PC-3 (cell line): ENCODE measurements at regions not wholly inside any gene's neighbourhood (a gene's known extent, or its start where the extent isn't known, plus 50 kb on each side); places are given as distances from the start of the nearest gene placed in this dataset.

ENCODE experiments used
- ATAC-seq: fragments of 200-7000 bp; cut with Tn5 transposase; 2 replicates; pipeline ENCODE4 v1.9.1; 2020; ENCODE audit warnings: mild to moderate bottlenecking, moderate library complexity
- BruUV-seq: library from RNA; stranded (reverse); fragments of 400-500 nt; replicated peaks from 2 replicates; lab custom pipeline; 2021; lab: Mats Ljungman, UMichigan
- CTCF ChIA-PET: fragments of 300-600 bp; sonication (Branson Sonifier 250); formaldehyde crosslinking; loops from one replicate; lab custom pipeline; 2022; ENCODE audit warnings: antibody characterized with exemption; lab: Charles Lee
- POLR2A ChIA-PET: fragments of 300-600 bp; sonication (Branson Sonifier 250); formaldehyde crosslinking; loops from one replicate; lab custom pipeline; 2022; ENCODE audit warnings: antibody characterized with exemption; ENCODE audit not compliant: unreplicated experiment; lab: Charles Lee
- DNase-seq: peaks from one replicate; pipeline ENCODE4 v3.0.0-alpha.2; 2015
- H2AFZ ChIP-seq: fragments of 300-600 bp; sonication (generic); 2 replicates; pipeline ENCODE4 v1.6.0; 2016; ENCODE audit warnings: antibody characterized with exemption, low read length
- H3F3A ChIP-seq: fragments of 300-600 bp; sonication (generic); one replicate; pipeline ENCODE4 v1.6.0; 2017; ENCODE audit warnings: antibody characterized with exemption, low read length, control low read depth, mild to moderate bottlenecking; ENCODE audit not compliant: unreplicated experiment
- H3K27ac ChIP-seq: fragments of 300-600 bp; sonication (generic); 2 replicates; pipeline ENCODE4 v1.5.1; 2016; ENCODE audit warnings: mild to moderate bottlenecking, low read length
- H3K27me3 ChIP-seq: fragments of 300-600 bp; sonication (generic); 2 replicates; pipeline ENCODE4 v1.6.1; 2016; ENCODE audit warnings: low read length, mixed read lengths
- H3K36me3 ChIP-seq: fragments of 300-600 bp; sonication (generic); 2 replicates; pipeline ENCODE4 v1.6.1; 2016; ENCODE audit warnings: low read depth, mixed run types, low read length, mixed read lengths
- H3K4me1 ChIP-seq: fragments of 300-600 bp; sonication (generic); 2 replicates; pipeline ENCODE4 v1.5.1; 2016; ENCODE audit warnings: low read length; ENCODE audit not compliant: insufficient read depth
- H3K4me2 ChIP-seq: fragments of 300-600 bp; sonication (generic); 2 replicates; pipeline ENCODE4 v1.6.0; 2016; ENCODE audit warnings: low read length
- H3K4me3 ChIP-seq: fragments of 300-600 bp; sonication (generic); 2 replicates; pipeline ENCODE4 v1.5.1; 2016; ENCODE audit warnings: mild to moderate bottlenecking, low read length, mixed read lengths
- H3K79me2 ChIP-seq: fragments of 300-600 bp; sonication (generic); 2 replicates; pipeline ENCODE4 v1.6.1; 2017; ENCODE audit warnings: low read length, mixed read lengths
- H3K9ac ChIP-seq: fragments of 300-600 bp; sonication (generic); 2 replicates; pipeline ENCODE4 v1.6.0; 2016; ENCODE audit warnings: mild to moderate bottlenecking, low read length
- H3K9me2 ChIP-seq: fragments of 300-600 bp; sonication (generic); replicated peaks from 2 replicates; pipeline ENCODE4 v1.6.1; 2016; ENCODE audit warnings: mixed run types, low read length, mixed read lengths
- H3K9me3 ChIP-seq: fragments of 300-600 bp; sonication (generic); 2 replicates; pipeline ENCODE4 v1.6.1; 2016; ENCODE audit warnings: low read length, mixed read lengths
- H4K20me1 ChIP-seq: fragments of 300-600 bp; sonication (generic); 2 replicates; pipeline ENCODE4 v1.6.1; 2016; ENCODE audit warnings: low read length, mixed read lengths
- EZH2 ChIP-seq: fragments of 300-600 bp; sonication (generic); IDR thresholded peaks from one replicate; pipeline ENCODE4 v1.6.1; 2017; ENCODE audit warnings: antibody characterized with exemption, mild to moderate bottlenecking, low read length; ENCODE audit not compliant: unreplicated experiment
- EZH2phosphoT487 ChIP-seq: fragments of 300-600 bp; sonication (generic); IDR thresholded peaks from 2 replicates; pipeline ENCODE4 v1.6.1; 2018; ENCODE audit warnings: mild to moderate bottlenecking, antibody characterized with exemption, low read length, borderline replicate concordance
- intact Hi-C: fragments of 100-400 bp; cut with micrococcal nuclease; formaldehyde crosslinking; loops from 2 replicates; pipeline ENCODE4 v1.9.0; 2023
- TF ChIP-seq, protein P1 (sequence below): fragments of 300-600 bp; sonication (generic); conservative IDR thresholded peaks from 2 replicates; pipeline ENCODE4 v1.5.1; 2017; ENCODE audit warnings: antibody characterized with exemption, low read depth, mild to moderate bottlenecking, low read length

DNA sequence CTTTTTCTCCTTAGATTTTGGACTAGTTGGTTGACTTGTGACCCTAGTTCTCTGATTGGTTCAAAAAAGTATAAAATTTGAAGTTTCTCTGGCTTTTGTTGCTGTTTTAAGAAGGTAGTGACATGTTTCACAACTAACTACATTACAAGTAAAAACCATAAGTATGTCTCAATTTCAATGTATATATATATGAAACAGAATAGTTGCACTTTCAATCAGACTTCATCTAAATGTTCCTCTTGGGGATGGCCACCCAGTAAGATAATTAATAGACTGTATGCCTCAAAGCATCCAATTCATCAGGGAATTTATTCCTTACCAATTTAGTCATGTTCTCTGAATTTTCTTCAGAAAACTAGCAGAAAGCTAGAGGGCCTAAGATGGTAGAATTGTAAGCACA is 259.7 kb downstream of the RPRM start:
- H3K36me3 ChIP-seq, result no peaks in the 10 kb centered on the region
- H3K79me2 ChIP-seq, result no peaks in the 10 kb centered on the region
- H3K4me3 ChIP-seq, result no peak overlapping the region
- ATAC-seq (no peak), DNase-seq (no peak)
- ChIA-PET POLR2A (no interaction called here), CTCF (no interaction called here)
- no peaks in the 10 kb centered on the region for H3K4me1 ChIP-seq
- no peak overlapping the region for H3K27ac ChIP-seq
- no TSS peak for BruUV-seq
- TF ChIP-seq EZH2 (no peak), EZH2phosphoT487 (no peak)
- TF ChIP-seq, protein P1, sequence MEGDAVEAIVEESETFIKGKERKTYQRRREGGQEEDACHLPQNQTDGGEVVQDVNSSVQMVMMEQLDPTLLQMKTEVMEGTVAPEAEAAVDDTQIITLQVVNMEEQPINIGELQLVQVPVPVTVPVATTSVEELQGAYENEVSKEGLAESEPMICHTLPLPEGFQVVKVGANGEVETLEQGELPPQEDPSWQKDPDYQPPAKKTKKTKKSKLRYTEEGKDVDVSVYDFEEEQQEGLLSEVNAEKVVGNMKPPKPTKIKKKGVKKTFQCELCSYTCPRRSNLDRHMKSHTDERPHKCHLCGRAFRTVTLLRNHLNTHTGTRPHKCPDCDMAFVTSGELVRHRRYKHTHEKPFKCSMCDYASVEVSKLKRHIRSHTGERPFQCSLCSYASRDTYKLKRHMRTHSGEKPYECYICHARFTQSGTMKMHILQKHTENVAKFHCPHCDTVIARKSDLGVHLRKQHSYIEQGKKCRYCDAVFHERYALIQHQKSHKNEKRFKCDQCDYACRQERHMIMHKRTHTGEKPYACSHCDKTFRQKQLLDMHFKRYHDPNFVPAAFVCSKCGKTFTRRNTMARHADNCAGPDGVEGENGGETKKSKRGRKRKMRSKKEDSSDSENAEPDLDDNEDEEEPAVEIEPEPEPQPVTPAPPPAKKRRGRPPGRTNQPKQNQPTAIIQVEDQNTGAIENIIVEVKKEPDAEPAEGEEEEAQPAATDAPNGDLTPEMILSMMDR, result no peak
- H3K9ac ChIP-seq, result no peak overlapping the region
- H3F3A ChIP-seq, result no peaks in the 10 kb centered on the region
- H3K9me2 ChIP-seq, result no peaks in the 10 kb centered on the region
- no peak overlapping the region for H2AFZ ChIP-seq
- no peak overlapping the region for H3K4me2 ChIP-seq
- H3K27me3 ChIP-seq, result no peaks in the 10 kb centered on the region
- intact Hi-C loops, result no loop called here
- no peaks in the 10 kb centered on the region for H3K9me3 ChIP-seq
- H4K20me1 ChIP-seq, result no peaks in the 10 kb centered on the region

- Histone ChIP-seq H3K36me3 (no peaks in the 10 kb centered on the region), H3K9me2 (no peaks in the 10 kb centered on the region), H3K27me3 (no peaks in the 10 kb centered on the region; the same call in 1 of the 2 replicates), H3K4me1 (no peaks in the 10 kb centered on the region), H3K9ac (no peak overlapping the region), H4K20me1 (no peaks in the 10 kb centered on the region), H3F3A (no peaks in the 10 kb centered on the region), H3K79me2 (no peaks in the 10 kb centered on the region), H3K4me2 (no peak overlapping the region), H3K27ac (no peak overlapping the region), H3K9me3 (no peaks in the 10 kb centered on the region), H2AFZ (no peak overlapping the region), H3K4me3 (no peak overlapping the region)
- ChIA-PET CTCF (no interaction called here), POLR2A (no interaction called here)
- ATAC-seq (no peak), DNase-seq (no peak)
- intact Hi-C loops, result no loop called here
- TF ChIP-seq EZH2phosphoT487 (no peak), EZH2 (no peak)
- BruUV-seq, result no TSS peak
Measured at GRCh38 chr2:153214337-153214736, 264.2 kb downstream of the RPRM start.

GRCh38 chr2:153213022-153213421 is 265.5 kb downstream of the RPRM start:
- H3K27ac ChIP-seq, result no peak overlapping the region
- no peaks in the 10 kb centered on the region for H4K20me1 ChIP-seq
- H3K27me3 ChIP-seq, result no peaks in the 10 kb centered on the region; the same call in 1 of the 2 replicates
- H3K4me2 ChIP-seq, result no peak overlapping the region
- no peak for ATAC-seq
- TF ChIP-seq, protein P1, result no peak
- TF ChIP-seq EZH2, result no peak
- no peak for TF ChIP-seq EZH2phosphoT487
- intact Hi-C loops, result no loop called here
- no peaks in the 10 kb centered on the region for H3K4me1 ChIP-seq
- H3K9ac ChIP-seq, result no peak overlapping the region
- CTCF ChIA-PET, result no interaction called here
- H3K9me3 ChIP-seq, result no peaks in the 10 kb centered on the region
- no peak overlapping the region for H2AFZ ChIP-seq
- H3K79me2 ChIP-seq, result no peaks in the 10 kb centered on the region
- no TSS peak for BruUV-seq
- no peaks in the 10 kb centered on the region for H3K9me2 ChIP-seq
- POLR2A ChIA-PET, result no interaction called here
- H3F3A ChIP-seq, result no peaks in the 10 kb centered on the region
- no peak for DNase-seq
- no peaks in the 10 kb centered on the region for H3K36me3 ChIP-seq
- H3K4me3 ChIP-seq, result no peak overlapping the region
